RWPE2 (cell line): ENCODE measurements at regions not wholly inside any gene's neighbourhood (a gene's known extent, or its start where the extent isn't known, plus 50 kb on each side); places are given as distances from the start of the nearest gene placed in this dataset.

Source experiments
- ATAC-seq: fragments of 200-7000 bp; cut with Tn5 transposase; 3 replicates; pipeline ENCODE4 v1.9.1; 2021; ENCODE audit warnings: low read depth
- DNase-seq: peaks from one replicate; pipeline ENCODE4 v3.0.0-alpha.2; 2020; ENCODE audit warnings: low spot score
- H3K27ac ChIP-seq: fragments of 450-650 bp; 2 replicates; pipeline ENCODE4 v1.5.1; 2017; ENCODE audit warnings: mild to moderate bottlenecking; ENCODE audit not compliant: poor library complexity, severe bottlenecking
- H3K27me3 ChIP-seq: fragments of 250-450 bp; sonication (Bioruptor Pico); 2 replicates; pipeline ENCODE4 v1.5.1; 2021; ENCODE audit warnings: mild to moderate bottlenecking, moderate library complexity; ENCODE audit not compliant: insufficient read depth, poor library complexity, severe bottlenecking
- H3K36me3 ChIP-seq: fragments of 250-450 bp; sonication (Bioruptor Pico); 2 replicates; pipeline ENCODE4 v1.5.1; 2020; ENCODE audit warnings: low read depth, mild to moderate bottlenecking, moderate library complexity
- H3K4me1 ChIP-seq: fragments of 250-450 bp; sonication (Bioruptor Pico); 2 replicates; pipeline ENCODE4 v1.5.1; 2021; ENCODE audit warnings: mild to moderate bottlenecking, moderate library complexity; ENCODE audit not compliant: insufficient read depth, poor library complexity, severe bottlenecking
- H3K4me3 ChIP-seq: fragments of 250-450 bp; sonication (Bioruptor Pico); 2 replicates; pipeline ENCODE4 v1.5.1; 2021; ENCODE audit warnings: mild to moderate bottlenecking, moderate library complexity; ENCODE audit not compliant: severe bottlenecking
- H3K9me3 ChIP-seq: fragments of 250-450 bp; sonication (Bioruptor Pico); 2 replicates; pipeline ENCODE4 v1.5.1; 2021; ENCODE audit warnings: mild to moderate bottlenecking, moderate library complexity; ENCODE audit not compliant: severe bottlenecking
- TF ChIP-seq, protein P1 (sequence below): fragments of 450-650 bp; IDR thresholded peaks from one replicate; pipeline ENCODE4 v1.5.1; 2017; ENCODE audit warnings: mild to moderate bottlenecking, moderate library complexity; ENCODE audit not compliant: poor library complexity, severe bottlenecking

- no peaks in the 10 kb centered on the region for H3K27me3 ChIP-seq
- DNase-seq (no peak), ATAC-seq (peak; percentile 17; the same call in 1 of the 3 replicates)
- H3K9me3 ChIP-seq = no peaks in the 10 kb centered on the region
- no peak overlapping the region for H3K4me3 ChIP-seq
- H3K27ac ChIP-seq = no peak overlapping the region
- H3K4me1 ChIP-seq = peaks cover 3% of the 10 kb centered on the region
- TF ChIP-seq, protein P1, sequence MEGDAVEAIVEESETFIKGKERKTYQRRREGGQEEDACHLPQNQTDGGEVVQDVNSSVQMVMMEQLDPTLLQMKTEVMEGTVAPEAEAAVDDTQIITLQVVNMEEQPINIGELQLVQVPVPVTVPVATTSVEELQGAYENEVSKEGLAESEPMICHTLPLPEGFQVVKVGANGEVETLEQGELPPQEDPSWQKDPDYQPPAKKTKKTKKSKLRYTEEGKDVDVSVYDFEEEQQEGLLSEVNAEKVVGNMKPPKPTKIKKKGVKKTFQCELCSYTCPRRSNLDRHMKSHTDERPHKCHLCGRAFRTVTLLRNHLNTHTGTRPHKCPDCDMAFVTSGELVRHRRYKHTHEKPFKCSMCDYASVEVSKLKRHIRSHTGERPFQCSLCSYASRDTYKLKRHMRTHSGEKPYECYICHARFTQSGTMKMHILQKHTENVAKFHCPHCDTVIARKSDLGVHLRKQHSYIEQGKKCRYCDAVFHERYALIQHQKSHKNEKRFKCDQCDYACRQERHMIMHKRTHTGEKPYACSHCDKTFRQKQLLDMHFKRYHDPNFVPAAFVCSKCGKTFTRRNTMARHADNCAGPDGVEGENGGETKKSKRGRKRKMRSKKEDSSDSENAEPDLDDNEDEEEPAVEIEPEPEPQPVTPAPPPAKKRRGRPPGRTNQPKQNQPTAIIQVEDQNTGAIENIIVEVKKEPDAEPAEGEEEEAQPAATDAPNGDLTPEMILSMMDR = no peak
- no peaks in the 10 kb centered on the region for H3K36me3 ChIP-seq
Observed at GRCh38 chr2:149703281-149703680, 115.7 kb upstream of the MMADHC start.

- Histone ChIP-seq H3K36me3 (no peaks in the 10 kb centered on the region), H3K27me3 (no peaks in the 10 kb centered on the region), H3K9me3 (no peaks in the 10 kb centered on the region), H3K4me3 (no peak overlapping the region), H3K4me1 (peaks cover 3% of the 10 kb centered on the region), H3K27ac (no peak overlapping the region)
- DNase-seq = no peak
- ATAC-seq = no peak
- TF ChIP-seq, protein P1 = no peak
Observed at GRCh38 chr2:149702571-149702970, 115.0 kb upstream of the MMADHC start.

DNA sequence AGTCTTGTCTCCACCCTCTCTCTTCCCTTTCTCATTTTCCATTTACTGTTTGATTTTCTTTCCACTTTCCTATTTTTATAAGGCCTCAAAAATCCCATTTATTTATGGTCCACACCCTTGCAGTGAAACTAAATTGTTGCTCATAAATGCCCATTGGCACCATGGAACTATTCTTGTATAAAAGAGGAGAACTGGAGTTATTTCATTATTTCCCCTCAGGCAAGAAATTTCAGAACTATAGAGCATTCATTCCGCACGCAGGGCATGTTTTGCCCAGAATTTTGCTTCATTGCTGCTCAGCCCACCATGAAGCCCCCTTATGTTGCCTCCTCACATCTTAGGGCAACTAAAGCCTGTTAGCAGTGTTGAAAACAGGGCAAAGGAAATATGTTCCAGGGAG lies 113.7 kb upstream of the MMADHC start:
- Histone ChIP-seq H3K4me3 (no peak overlapping the region), H3K4me1 (peaks cover 3% of the 10 kb centered on the region), H3K27ac (no peak overlapping the region), H3K27me3 (no peaks in the 10 kb centered on the region), H3K9me3 (no peaks in the 10 kb centered on the region), H3K36me3 (no peaks in the 10 kb centered on the region)
- DNase-seq (no peak), ATAC-seq (no peak)
- TF ChIP-seq, protein P1 = no peak

DNA sequence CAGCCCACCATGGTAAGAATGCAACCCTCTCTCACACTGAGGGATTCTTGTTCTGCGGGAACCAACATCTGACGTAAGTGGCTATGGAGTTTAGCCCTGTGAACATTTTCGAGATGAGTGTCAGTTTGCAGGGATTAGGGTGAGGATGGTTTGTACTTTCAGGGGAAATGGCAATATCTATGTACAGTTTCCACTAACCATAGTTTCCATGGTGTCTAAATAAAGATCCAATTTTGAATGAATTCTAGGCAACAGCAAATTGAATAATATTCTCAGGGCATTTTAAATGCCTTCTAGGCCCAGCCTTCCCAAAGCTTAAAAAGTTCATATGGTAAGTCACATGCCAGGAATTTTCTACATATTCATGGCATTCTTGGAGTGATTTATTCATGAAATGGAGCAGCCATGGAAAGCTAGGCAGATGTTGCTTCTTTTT lies 105.4 kb upstream of the MMADHC start:
- no peaks in the 10 kb centered on the region for H3K27me3 ChIP-seq
- no peaks in the 10 kb centered on the region for H3K36me3 ChIP-seq
- ATAC-seq (no peak), DNase-seq (no peak)
- H3K4me1 ChIP-seq = no peaks in the 10 kb centered on the region
- no peaks in the 10 kb centered on the region for H3K9me3 ChIP-seq
- no peak overlapping the region for H3K4me3 ChIP-seq
- H3K27ac ChIP-seq = no peak overlapping the region
- TF ChIP-seq, protein P1 = no peak

DNA sequence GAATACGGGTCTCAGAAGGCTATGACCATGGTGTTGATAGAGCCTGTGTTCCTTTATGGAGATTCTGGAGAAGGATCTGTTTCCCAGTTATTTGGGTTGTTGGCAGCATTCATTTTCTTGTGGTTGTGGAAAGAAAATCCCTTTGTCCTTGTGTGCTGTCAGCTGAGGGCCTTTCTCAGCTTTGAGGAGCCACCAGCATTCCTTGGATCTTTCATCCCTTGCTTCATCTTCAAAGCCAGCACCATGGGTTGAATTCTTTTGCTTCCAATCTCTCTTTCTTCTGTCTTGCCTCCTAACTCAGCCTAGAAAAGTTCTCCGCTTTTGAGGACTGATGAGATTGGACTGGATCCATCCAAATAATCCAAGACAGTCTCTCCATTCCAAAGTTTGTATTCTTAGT lies 103.2 kb upstream of the MMADHC start:
- no peaks in the 10 kb centered on the region for H3K9me3 ChIP-seq
- no peak for ATAC-seq
- TF ChIP-seq, protein P1 = no peak
- no peak for DNase-seq
- H3K36me3 ChIP-seq = no peaks in the 10 kb centered on the region
- H3K27me3 ChIP-seq = no peaks in the 10 kb centered on the region
- H3K4me3 ChIP-seq = no peak overlapping the region
- H3K4me1 ChIP-seq = no peaks in the 10 kb centered on the region
- H3K27ac ChIP-seq = no peak overlapping the region
